ENCODE measurements at regions not wholly inside any gene's neighbourhood (a gene's known extent, or its start where the extent isn't known, plus 50 kb on each side); places are given as distances from the start of the nearest gene placed in this dataset.

DNA sequence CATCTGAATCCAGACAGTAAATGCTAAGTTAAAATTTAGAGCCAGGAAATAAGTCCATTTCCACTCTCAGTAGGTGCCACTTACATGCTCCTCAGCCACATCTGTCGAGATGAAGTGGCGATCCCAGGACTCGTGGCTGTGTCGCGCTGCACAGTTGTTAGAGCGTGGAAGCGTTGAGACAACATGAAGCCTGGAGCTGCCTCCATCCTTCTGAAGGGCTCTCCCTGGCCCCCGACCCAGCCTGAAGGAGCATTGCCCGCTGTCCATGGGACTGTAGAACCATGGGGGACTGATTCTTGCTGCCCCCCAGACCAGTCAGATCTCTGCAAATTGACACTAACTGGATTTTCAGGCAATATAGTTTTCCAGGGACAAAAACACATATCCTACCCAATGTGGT is 58.9 kb downstream of the IRX1 start:
- DNase-seq = no peak

DNA sequence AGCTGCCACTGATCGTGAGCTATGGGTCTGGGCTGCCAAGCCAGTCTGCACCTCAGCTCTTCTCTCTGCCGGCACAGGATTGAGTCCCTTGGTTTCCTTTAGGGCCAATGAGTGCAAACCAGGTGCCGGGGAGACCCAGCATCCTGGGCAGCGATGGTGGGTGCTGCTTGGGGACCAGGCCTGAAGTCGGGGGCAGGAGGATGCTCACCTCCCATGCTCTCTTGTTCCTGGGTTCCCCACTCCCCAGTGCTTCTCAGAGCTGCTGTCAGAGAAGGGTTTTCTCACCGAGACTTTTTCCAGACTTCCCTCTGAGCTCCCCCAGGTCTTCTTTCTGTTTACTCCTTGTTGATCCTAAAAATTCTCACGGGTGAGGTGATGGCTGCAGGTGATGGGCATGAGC is 61.2 kb downstream of the IRX1 start:
- no peak for DNase-seq

DNA sequence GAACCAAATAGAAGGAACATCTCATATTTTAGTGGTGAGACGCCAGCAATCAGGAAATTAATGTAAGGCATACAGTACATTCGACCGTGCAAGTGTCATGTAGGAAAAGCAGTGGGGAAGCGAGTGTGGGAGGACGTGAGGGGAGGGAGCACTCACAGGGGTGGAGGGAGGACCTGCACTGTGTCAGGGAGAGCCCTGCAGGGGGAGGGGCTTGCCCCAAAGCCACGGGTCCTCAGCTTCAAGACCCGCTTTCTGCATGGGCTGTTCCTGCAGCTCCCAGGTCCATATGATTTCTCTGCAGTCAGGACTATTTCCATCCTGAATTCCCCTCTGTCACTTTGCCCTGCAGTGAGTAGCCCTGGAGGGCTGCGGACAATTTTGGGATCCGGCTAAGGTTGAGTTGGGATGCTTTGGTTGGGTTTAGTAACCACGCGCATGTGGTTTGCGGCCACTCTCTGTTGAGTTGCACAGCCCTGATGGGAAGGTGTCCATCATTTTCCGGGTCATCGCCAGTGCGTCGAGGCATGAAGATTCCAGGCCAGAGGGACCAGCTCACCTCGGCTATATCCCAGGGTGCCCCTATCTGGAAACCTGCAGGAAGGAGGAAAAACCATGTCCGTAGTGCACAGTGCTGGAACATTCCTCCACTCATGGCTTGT is 61.9 kb downstream of the IRX1 start:
- no peak for DNase-seq

DNA sequence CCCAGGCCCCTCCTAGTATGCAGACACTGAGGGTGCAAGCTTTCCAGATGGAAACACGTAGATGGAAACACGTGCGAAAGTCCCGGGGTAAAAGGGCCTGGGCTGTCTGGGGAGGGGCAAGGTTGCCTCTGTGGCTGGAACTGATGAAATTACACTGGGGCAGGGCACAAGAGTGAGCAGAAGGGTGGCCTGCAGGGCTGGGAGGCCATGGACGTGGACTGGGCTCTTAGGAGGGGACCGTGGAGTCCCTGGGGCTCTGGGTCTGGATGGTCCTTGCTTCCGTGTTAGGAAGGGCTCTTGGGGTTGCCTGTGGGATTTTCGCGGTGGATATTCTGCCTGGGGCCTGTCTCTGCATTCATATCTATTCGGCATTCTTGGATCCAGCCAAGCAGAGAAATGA is 63.3 kb downstream of the IRX1 start:
- no peak for DNase-seq

DNA sequence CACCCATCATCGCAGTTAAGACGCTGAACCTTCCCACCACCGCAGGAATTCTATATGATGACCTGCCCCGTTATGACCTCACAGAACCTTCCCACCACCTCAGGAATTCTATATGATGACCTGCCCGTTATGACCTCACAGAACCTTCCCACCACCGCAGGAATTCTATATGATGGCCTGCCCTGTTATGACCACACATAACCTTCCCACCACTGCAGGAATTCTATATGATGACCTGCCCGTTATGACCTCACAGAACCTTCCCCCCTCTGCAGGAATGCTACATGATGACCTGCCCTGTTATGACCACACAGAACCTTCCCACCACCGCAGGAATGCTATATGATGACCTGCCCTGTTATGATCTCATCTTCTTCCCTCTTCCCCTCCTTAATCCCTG is 64.3 kb downstream of the IRX1 start:
- no peak for DNase-seq

DNA sequence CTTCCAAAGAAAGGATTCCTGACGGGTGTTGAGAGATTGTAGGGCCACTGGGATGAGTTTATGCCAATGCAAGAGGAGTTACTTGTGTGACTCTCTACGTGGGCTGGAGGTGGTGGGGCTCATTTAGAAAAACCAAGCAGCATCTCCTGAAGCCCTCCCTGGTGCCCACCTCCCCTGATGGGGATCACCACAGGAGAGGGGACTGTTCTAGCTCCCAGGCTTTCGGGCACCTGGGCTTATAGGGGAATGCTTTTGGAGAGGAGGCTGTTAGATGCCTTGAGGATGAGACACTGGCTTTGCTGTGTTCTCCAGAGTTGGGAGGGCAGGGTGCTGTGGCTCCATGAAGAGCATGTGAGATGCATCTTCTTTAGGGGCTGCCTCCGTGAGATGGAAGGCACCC is 65.0 kb downstream of the IRX1 start:
- no peak for DNase-seq

DNA sequence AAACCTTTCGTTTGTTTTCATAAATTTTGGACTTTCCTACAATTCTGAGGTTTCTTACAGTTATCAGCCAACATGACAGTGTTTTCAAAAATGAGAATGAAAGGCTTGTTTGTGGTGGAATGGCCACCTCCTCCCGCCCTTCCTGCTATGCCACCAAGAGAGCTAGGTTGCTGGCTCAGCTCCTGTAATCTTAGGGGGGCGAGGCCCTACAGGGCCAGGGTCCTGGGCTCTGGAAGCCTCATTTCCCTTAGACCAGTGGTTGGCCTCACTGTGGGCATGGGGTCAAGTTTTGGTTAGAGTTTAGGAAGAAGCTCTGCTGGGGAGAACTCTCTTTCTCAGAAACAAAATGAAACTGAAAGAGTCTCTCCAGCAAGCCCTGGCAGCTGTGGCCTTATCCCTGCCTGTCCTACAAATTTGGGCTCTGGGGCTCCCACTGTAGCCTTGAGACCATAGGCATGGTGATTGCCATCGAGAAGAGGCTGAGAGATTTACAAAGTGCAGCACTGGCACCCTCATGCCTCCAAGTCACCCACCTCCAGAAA is 66.2 kb downstream of the IRX1 start:
- DNase-seq = no peak

DNA sequence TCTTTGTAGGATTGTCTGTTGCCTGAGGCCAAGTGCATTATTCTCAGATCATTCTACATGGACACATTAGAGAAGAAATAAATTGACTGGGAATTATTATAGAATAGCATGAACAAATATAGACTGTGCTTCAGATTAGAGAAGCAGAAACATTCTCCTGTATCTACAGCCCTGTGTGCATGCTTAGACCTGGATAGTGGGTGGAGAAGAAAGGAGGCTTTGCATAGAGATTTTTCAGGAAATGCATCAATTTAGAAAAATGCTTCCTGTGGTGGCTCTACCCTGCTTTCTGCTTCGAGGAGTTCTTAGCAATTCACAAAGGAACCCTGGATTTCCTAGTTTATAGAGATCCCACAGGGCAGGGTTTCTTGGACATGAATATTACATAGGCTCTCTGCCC is 66.7 kb downstream of the IRX1 start:
- DNase-seq = no peak

DNA sequence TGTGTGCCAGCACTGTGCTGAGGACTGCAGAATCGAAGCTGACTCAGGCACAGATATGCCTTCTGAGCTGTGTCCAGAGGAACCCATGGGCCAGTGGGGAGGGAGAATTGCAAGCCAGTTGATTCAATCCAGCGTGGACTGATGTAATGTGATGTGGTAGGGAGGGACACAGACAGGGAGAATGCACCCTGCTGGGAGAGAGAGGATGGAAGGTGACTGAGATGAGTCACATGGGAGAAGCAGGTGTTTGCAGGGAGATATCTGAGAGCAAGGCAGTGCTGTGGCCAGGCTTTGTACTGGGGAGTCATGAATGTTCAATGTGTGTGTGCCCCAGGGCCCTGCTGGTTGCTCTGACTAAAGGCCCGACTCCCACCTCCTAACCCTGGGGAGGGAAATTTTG is 75.7 kb downstream of the IRX1 start:
- DNase-seq = peak; percentile 16

DNA sequence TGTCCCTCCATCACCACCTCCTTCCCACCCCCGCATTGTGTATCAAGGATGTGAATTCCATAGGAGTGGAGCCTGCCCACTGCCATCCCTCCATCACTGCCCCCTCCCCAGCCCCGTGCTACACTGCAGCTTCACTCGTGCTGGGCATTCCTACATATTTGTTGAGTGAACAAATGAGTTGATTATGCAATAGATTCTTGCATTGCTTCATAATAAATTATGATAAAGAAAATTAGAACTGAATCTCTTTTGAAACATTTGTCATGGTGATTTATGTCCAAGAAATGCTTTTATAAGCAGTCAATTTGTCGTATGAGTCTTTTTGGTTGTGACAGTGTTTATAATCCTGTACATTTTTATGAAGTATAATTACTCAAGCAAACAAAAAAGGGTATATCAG is 83.2 kb downstream of the IRX1 start:
- no peak for DNase-seq

DNA sequence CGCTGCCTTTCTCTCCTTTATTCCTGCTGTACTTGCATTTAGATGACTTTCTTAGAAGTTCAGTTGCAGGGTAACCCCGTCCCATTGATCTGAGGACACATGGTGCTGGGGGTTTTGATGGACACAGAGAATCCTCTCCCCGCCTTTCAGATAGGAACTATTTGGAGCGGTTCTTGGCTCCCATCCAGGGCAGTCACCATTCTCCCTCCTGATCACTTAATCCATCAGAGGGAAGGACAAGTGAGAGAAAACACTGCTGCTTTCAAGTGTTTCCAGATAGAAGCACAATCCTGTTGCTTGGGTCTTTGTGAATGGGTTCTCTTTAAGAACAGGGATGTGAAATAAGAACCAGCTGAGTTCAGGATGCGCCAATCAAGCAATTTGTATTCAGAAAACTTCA is 85.2 kb downstream of the IRX1 start:
- no peak for DNase-seq

DNA sequence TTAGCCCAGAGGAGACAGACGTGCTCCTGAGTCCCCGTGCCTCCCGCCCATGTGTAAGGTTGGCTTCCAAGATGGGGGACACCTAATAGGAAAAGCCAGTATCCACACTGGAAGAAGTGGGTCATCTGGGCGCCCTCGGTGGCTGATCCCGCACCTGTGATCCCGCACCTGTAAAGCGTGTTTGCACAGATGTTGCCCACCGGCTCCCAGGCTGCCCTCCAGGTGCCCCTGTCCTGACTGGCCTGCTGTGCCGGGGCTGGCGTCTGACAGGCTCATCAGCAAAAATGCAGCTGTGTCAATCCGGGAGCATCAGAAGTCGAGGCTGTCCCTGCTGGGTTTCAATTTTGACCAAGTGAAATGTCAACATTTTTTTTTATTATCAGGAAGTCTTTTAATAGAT is 88.5 kb downstream of the IRX1 start:
- DNase-seq = no peak

DNA sequence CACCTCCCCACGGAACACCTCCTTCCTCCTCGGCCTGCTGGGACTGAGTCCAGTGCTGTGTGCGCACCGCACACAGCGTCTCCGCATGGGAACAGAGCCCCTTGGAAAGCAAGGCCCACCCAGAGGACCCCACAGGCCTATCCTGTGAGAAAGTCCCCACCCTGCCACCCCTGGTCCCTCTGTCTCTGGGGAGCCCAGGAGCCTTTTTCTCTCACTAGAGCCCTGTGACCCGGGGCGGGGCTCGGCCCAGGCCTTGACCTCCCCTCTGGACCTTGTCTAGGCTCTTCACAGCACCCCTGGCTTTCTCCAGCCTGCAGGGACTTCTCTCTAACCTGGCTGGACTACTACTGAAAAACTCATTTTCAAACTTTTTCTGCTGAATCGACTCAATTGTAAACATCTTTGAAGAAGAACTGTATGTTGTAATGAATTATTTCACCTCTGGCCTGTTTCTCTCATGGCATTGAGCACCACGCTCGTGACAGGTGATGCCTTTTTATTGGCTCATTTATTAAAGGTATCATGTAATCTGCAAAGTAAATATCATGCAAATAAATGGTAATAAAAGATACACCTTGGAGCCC is 89.2 kb downstream of the IRX1 start:
- DNase-seq = no peak

DNA sequence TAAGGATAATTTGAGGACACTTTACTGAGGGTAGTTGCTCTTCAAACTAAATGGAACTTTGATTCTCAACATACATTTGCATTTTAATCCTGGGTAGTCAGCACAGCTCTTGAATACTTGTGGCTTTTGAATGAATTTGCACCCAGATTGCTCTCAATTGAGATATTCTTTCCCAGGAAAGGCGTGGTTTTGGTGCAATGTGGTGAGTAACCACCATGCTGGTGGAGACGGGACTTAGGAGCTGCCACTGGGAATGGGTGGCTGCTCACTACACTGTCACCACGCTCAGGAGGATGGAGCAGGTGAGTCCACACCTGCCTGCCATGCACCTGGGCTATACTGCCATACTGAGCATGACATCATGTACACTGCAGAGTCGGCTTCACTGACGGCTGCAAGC is 99.2 kb downstream of the IRX1 start:
- DNase-seq = no peak

DNA sequence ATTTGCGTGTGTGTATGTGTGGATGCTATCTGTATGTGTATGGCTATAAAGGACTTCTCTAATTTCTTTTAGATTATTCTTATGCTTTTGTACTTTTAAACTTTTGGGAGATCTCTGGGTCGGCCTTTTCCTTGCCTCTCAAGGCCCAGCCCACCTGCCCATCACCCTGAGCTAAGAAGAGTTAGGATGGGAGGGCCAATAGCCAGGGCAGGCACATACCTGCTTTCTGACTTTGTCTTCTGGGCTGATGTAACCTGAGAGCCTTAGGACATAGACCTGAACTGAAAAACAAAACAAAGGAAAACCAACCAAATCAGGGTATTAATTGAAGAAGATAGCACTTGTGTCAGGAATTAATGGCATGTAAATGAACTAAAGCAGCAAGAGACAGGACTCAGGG is 100.2 kb downstream of the IRX1 start:
- DNase-seq = no peak

DNA sequence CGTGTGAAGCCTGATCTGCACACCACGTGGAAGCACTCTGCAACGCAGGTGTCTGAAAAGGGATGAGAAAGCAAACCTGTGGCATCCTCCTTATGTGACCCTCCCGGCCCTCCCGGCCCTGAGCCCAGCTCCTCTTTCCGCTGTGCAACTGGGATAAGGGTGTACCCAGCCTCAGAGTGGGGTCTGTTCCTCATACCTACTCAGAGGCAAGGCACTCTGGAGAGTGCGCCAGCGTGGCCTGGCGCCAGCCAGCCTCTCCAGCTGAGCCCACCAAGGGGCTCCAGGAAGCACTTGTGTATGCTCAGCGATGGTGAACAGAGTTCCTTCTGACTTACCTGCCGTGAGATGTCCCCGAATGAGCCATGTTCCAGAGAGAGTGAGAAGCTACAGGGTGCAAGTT is 102.8 kb downstream of the IRX1 start:
- no peak for DNase-seq

DNA sequence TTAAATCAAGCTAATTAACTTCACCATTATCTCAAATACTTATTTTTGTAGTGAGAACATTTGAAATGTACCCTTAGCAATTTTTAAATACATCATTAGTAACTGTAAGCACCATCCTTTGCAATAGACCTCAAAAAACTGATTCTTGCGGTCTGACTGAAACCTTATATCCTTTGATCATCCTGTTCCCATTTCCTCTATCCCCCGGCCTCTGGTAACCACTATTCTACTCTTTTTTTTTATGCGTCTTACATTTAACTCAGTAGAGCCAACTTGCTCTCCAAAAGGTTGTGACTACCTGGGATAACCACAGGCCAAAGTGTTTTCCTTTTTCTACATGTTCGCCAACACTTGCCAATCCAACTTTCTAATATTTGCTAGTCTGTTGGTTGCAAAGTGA is 106.1 kb downstream of the IRX1 start:
- DNase-seq = no peak

DNA sequence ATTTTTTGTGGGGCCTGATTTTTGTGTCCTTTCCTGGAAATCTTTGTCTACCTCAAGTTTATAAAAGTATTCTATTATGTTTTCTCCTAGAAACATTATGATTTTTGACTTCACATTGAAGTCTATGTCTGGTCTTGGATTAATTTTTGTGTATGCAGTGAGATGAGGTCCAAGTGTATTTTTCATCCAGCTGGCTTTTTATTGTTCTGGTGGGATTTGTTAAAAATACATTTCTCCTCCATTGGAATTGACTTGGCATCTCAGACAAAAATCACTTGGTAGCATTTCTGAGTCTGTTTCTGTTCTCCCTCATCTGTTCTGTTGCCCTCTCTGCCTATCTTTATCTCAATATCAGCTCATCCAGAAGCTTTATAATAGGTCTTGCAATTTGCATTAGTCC is 109.0 kb downstream of the IRX1 start:
- no peak for DNase-seq

DNA sequence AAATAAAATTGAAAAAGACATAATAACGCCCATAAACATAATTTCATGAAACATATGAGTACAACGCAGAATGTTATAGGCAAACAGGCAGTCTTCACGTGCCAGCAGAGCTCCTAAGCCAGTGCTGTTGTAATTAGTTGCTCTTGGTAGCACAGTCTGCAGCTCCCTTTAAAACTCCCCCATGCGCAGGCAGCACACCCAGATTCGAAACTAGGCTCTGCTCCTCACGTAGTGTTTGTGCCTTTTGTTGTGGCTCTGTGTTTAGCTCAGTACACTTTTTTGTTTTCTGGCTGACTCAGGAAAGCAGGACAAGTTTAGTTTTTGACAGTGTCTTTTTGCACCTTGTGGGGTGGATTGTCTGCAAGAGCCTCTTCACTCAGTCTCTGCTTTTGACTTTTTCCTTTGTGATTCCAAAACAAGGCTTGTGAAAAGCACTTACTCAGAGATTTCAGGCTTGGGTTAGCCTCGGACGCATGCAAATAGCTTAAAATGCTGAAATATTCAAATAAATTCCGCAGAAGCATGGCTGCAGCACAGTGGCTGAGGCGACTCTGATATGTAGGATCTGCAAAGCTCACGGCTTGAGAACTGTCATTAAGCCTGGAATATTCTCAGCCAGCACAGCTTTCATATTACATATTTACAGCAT is 113.6 kb downstream of the IRX1 start:
- no peak for DNase-seq

DNA sequence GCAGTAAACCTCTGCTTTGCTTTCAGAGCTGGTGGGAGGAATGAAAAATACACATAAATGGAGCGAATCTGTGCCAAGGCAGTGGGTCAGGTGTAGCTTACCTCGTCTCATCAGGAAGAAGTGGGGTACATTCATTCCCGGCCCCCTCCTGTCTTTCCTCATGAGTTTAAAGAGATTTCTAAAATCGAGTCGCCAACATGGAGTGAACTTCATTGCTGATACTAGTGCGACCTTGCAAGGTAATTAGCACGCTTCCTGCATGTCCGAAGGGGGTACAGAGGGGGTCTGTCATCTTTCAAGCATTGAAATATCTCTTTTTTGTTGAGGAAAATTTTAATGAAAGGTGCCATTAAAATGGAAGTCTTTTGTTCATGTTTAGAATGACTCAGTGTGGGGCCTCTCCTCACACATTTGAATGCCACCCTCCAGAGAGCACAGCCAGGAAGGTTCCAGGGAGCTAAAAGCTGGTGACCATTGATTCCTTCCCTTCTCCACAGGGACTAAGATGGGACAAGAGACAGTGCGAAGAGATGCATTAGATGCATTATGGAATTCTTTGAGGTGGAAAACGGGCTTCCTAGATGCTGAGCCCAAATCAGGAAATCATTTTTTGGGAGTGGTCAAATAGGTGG is 114.2 kb downstream of the IRX1 start:
- no peak for DNase-seq

DNA sequence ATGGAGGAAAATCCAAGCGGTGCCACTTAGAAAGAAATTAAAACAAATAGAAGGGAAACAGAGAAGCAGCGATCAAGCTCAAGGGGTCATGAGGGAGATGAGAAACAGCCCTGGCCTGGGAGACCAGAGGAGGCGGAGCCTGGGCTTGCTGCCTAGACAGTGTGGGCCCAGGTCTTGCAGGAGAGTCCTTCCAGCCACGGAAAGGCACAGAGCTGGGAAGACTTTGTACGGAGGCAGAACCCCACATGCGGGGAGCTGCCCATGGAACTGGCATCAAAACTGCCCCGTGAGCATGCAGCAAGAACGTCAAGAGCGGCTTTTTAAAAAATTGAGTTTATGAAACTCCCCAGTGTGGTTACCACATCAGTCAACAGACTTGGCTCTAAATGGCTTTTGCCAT is 119.4 kb downstream of the IRX1 start:
- no peak for DNase-seq

DNA sequence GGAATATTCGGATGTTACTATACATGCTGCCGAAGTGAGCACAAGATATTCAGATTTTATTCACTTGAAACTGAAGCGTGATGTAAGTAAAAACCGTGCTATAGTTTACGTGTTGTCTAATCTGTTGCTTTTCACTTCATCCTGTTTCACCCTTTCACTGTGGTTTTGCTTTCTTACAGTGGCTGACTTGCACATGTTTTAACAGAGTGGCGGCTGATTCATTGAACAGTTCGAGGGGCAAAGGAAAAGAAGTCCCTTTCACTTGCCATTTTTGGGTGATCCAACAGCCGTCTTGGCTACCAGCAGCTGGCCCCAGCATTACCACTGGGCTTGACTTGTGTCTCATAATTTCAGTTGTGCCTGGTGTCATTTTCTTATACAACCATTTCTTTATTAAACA is 134.0 kb downstream of the IRX1 start:
- DNase-seq = no peak

DNA sequence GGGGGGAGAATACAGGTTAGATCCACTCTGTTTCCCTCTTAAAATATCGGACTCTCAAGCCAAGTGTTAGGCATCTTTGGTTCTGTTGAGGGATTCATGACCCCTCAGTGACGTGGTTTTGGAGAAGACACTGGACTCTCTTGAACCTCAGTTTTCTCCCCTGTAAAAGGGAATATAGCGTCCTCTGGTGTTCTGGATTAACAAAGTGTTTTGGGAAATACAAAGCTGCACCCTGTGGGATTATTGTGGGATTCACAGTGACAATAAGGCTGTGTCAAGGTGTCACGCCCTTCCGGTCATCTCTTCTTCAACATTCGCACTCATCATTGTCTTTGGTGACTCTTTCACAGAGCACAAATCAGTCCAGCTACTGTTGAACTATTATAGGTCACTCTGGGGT is 139.0 kb downstream of the IRX1 start:
- DNase-seq = no peak

DNA sequence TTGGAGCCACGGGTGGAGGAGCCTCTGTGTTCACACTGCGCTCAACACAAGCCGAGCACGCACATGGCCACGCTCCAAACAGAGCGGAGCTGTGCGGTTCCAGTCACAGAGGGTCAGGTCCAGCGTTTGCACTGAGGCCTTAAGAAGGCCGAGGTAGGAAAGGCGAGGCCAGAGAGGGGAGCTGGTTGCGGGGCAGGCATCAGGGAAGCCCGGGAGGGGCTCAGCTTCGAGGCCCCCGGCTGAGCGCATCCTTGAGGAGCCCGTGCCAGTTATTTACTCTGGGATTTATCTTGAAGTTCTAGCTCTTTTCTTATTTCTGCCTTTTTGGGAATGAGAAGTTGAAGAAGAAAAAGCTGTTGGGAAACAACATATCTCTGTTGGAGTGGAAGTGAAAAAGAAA is 140.8 kb downstream of the IRX1 start:
- DNase-seq = no peak
